ENCODE measurements at regions not wholly inside any gene's neighbourhood (a gene's known extent, or its start where the extent isn't known, plus 50 kb on each side); places are given as distances from the start of the nearest gene placed in this dataset.
"Not testable (repeated sequence)": the region's sequence is repeated elsewhere in the genome, so short reads cannot be mapped to it uniquely, and the experiment has no call there.

DNA sequence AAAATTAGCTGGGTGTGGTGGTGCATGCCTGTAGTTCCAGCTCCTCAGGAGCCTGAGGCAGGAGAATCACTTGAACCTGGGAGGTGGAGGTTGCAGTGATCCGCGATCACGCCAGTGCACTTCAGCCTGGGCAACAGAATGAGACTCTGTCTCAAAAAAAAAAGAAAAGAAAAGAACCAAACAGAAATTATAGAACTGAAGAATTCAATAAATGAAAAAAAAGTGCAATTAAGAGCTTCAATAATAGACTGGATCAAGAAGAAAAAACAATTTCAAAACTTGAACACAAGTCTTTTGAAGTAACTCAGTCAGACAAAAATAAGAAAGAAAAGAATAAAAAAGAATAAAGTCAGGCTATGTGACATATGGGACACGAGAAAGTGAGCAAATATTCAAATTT, 175.8 kb upstream of the ZSWIM2 start:
- H3K27ac ChIP-seq: no peak overlapping the region
- no peaks in the 10 kb centered on the region for H3K36me3 ChIP-seq (ENCODE audit: insufficient read depth, low read length)
- TF ChIP-seq POLR2AphosphoS5 (IDR thresholded peaks at IDR 0.05; ENCODE audit: borderline replicate concordance, low read depth, low read length) (no peak), EZH2 (IDR thresholded peaks at IDR 0.05) (no peak), FOXP2 (optimal IDR thresholded peaks at IDR 0.05; ENCODE audit: control extremely low read depth, extremely low read length, insufficient read depth) (no peak)
- H3K4me3 ChIP-seq: no peak overlapping the region
- no peak overlapping the region for H3K9ac ChIP-seq (ENCODE audit: insufficient read length)
- H3K9me3 ChIP-seq (ENCODE audit: low read depth, low read length): no peaks in the 10 kb centered on the region
- no peak for DNase-seq (ENCODE audit: low read depth, low spot score)

DNA sequence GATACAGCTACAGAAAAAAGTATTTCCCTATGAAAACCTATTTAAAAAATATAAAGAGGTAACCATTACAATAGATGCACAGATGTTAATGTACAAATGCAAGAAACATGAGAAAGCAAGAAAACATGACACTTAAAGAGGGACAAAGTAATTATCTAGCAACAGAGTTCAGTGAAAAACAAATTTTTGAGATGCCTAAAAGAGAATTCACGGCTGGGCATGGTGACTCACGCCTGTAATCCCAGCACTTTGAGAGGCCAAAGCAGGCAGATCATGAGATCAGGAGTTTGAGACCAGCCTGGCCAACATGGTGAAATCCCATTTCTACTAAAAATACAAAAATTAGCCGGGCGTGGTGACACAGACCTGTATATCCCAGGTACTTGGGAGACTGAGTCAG, 175.0 kb upstream of the ZSWIM2 start:
- H3K4me3 ChIP-seq; H3K9ac ChIP-seq (ENCODE audit: insufficient read length); H3K36me3 ChIP-seq (ENCODE audit: insufficient read depth, low read length); H3K9me3 ChIP-seq (ENCODE audit: low read depth, low read length); DNase-seq (ENCODE audit: low read depth, low spot score); H3K27ac ChIP-seq: not testable (repeated sequence)

DNA sequence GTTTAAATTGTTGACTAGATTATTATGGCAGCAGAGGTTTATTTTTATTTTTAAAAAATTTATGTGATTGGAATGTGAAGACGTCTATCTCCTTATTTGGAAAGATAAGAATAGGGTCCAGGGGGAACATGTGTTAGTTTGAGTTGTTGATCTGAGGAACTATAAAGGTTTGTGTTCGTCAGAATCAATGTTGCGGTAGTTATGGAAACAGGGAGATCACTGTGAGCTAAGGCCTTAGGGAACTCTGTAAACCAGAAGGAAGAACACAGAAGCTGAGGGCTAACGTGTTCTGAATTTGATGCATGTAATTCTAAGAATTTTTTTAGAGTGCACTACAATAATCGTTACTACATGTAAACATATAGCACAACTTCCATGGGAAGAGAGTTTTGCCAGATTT, 168.5 kb upstream of the ZSWIM2 start:
- DNase-seq (ENCODE audit: low read depth, low spot score): no peak
- H3K27ac ChIP-seq: no peak overlapping the region
- no peaks in the 10 kb centered on the region for H3K36me3 ChIP-seq (ENCODE audit: insufficient read depth, low read length)
- no peak overlapping the region for H3K4me3 ChIP-seq
- TF ChIP-seq POLR2AphosphoS5 (IDR thresholded peaks at IDR 0.05; ENCODE audit: borderline replicate concordance, low read depth, low read length) (no peak), FOXP2 (optimal IDR thresholded peaks at IDR 0.05; ENCODE audit: control extremely low read depth, extremely low read length, insufficient read depth) (no peak), EZH2 (IDR thresholded peaks at IDR 0.05) (no peak)
- no peaks in the 10 kb centered on the region for H3K9me3 ChIP-seq (ENCODE audit: low read depth, low read length)
- H3K9ac ChIP-seq (ENCODE audit: insufficient read length): no peak overlapping the region

DNA sequence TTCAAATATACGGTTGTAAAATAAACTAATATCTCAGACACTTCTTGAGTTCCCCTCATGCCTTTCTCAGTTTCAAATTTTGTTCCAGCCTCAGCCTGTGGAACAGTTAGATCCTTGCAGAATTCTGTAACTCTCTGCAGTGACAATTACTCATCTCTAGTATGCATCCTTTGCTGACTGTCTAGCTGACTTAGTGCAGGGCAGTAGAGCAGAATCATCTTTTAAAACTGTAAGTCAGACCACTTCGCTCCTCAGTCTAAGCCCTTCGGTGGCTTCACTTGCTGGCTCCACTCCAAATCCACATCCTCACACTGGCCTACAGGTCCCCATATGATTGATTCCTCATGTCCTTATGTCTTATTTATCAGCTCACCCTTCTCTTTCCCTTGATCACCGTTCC, 164.1 kb upstream of the ZSWIM2 start:
- no peak overlapping the region for H3K9ac ChIP-seq (ENCODE audit: insufficient read length)
- TF ChIP-seq FOXP2 (optimal IDR thresholded peaks at IDR 0.05; ENCODE audit: control extremely low read depth, extremely low read length, insufficient read depth) (no peak), POLR2AphosphoS5 (IDR thresholded peaks at IDR 0.05; ENCODE audit: borderline replicate concordance, low read depth, low read length) (no peak), EZH2 (IDR thresholded peaks at IDR 0.05) (no peak)

DNA sequence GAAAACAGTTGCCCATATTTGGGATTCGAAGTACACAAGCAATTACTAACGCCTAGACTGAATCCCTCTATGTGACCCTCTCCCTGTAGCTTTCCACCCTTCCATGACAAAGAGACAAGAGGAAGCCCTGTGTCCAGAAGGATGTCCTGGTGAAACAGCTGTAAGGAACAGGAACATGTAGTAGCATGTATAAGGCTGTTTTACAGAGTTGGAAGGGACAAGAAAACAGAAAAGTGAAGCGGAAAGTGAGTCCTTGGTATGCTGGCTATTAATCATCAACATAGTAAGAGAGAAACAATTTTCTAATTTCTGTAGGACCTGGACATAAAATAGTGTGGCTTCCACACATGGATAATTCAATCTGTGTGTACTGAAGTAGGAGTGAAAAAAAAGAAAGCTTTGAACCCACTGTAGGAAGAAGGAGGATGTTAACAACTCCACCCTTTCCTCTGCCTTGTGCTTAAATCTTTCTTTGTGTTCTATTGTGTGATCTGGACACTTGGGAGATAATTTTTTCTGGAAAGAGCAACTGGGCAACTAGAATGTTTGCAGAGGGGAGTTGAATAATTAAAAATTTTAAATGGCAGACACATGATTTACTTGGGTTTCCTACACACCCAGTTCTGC, 162.3 kb upstream of the ZSWIM2 start:
- no peak overlapping the region for H3K27ac ChIP-seq
- TF ChIP-seq POLR2AphosphoS5 (IDR thresholded peaks at IDR 0.05; ENCODE audit: borderline replicate concordance, low read depth, low read length) (no peak), FOXP2 (optimal IDR thresholded peaks at IDR 0.05; ENCODE audit: control extremely low read depth, extremely low read length, insufficient read depth) (no peak), EZH2 (IDR thresholded peaks at IDR 0.05) (no peak)
- no peaks in the 10 kb centered on the region for H3K36me3 ChIP-seq (ENCODE audit: insufficient read depth, low read length)
- H3K4me3 ChIP-seq: no peak overlapping the region
- no peak for DNase-seq (ENCODE audit: low read depth, low spot score)
- H3K9me3 ChIP-seq (ENCODE audit: low read depth, low read length): no peaks in the 10 kb centered on the region
- no peak overlapping the region for H3K9ac ChIP-seq (ENCODE audit: insufficient read length)

More for the DNA sequence above, 164.1 kb upstream of the ZSWIM2 start:
- no peak overlapping the region for H3K4me3 ChIP-seq
- no peak overlapping the region for H3K27ac ChIP-seq
- no peaks in the 10 kb centered on the region for H3K9me3 ChIP-seq (ENCODE audit: low read depth, low read length)
- DNase-seq (ENCODE audit: low read depth, low spot score): no peak
- no peaks in the 10 kb centered on the region for H3K36me3 ChIP-seq (ENCODE audit: insufficient read depth, low read length)

DNA sequence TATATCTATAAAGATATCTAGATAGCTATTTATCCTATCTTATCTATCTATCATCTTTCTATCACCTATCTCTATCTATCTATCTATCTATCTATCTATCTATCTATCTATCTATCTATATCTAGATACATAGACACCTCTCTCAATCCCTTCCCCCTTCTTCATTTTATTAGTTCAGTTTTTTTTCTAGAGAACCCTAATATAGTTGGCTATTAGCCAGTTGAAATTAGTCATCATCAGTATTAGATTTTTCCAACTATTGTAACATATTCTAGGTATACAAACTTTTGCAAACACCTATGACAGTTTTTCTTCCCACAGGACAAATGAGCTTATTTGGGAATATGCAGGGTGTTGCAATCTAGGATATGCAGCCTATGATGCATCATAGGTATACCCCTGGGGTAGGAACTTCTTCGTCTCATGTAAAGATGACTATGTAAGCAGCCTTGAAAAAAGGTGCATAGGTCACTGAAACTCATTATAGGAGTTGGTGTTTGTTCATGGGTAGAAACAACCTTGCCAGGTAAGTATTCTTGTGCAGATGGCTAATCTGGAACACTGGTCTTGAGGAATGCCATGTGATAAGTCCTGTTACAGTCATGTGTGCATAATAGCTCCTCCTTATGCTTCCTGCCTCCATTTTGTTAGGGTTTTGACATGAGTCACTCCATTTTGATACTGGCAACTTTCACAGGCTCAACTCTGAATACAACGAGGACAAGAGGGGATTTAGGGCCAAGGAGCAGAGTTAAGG, 160.7 kb upstream of the ZSWIM2 start:
- H3K4me3 ChIP-seq: no peak overlapping the region

DNA sequence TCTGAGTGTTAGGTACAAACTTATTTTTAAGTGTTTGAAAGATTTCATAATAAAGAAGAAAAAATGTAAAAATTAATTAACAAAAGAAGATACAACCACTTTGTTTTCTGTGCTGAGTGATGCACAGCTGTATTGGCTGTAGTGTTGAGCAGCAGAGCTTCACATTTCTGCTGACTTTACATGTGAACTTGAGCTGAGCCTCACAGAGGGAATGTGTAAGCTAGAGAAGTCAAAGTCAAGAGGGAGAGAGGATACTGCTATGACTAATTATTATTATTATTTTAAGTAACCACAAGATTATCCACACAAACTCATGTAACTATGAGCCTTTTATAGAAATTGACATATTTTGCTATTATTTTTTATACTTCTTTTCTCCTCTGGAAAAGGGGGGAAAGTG, 159.1 kb upstream of the ZSWIM2 start:
- no peak for TF ChIP-seq FOXP2 (optimal IDR thresholded peaks at IDR 0.05; ENCODE audit: control extremely low read depth, extremely low read length, insufficient read depth)
- TF ChIP-seq EZH2 (IDR thresholded peaks at IDR 0.05): no peak
- TF ChIP-seq POLR2AphosphoS5 (IDR thresholded peaks at IDR 0.05; ENCODE audit: borderline replicate concordance, low read depth, low read length): no peak
- Histone ChIP-seq H3K9ac (ENCODE audit: insufficient read length) (no peak overlapping the region), H3K4me3 (no peak overlapping the region), H3K36me3 (ENCODE audit: insufficient read depth, low read length) (no peaks in the 10 kb centered on the region), H3K27ac (no peak overlapping the region), H3K9me3 (ENCODE audit: low read depth, low read length) (no peaks in the 10 kb centered on the region)
- DNase-seq (ENCODE audit: low read depth, low spot score): no peak

More for the DNA sequence above, 160.7 kb upstream of the ZSWIM2 start:
- Histone ChIP-seq H3K27ac (no peak overlapping the region), H3K9me3 (ENCODE audit: low read depth, low read length) (no peaks in the 10 kb centered on the region), H3K36me3 (ENCODE audit: insufficient read depth, low read length) (no peaks in the 10 kb centered on the region), H3K9ac (ENCODE audit: insufficient read length) (no peak overlapping the region)
- no peak for DNase-seq (ENCODE audit: low read depth, low spot score)
- TF ChIP-seq POLR2AphosphoS5 (IDR thresholded peaks at IDR 0.05; ENCODE audit: borderline replicate concordance, low read depth, low read length) (no peak), FOXP2 (optimal IDR thresholded peaks at IDR 0.05; ENCODE audit: control extremely low read depth, extremely low read length, insufficient read depth) (no peak), EZH2 (IDR thresholded peaks at IDR 0.05) (no peak)

DNA sequence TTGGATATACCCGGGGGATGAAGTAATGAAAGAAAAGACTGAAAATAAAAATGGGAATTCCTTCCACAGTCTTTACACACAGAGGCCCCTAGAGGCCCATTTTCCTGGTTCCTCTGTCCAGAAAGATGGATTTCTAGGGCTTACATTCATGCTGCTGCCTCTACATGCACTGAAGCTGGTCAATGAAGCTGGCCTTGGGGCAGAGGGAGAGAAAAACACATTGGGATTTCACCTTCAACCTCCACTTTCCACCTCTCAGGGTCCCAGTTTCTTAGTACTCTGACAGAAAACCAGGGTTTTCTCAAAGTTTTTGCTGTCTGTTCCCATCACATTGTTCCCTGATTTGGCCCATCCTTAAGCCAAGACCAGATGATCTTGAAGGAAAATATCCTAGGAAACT, 154.6 kb upstream of the ZSWIM2 start:
- H3K9ac ChIP-seq (ENCODE audit: insufficient read length): no peak overlapping the region
- no peaks in the 10 kb centered on the region for H3K36me3 ChIP-seq (ENCODE audit: insufficient read depth, low read length)
- no peaks in the 10 kb centered on the region for H3K9me3 ChIP-seq (ENCODE audit: low read depth, low read length)
- no peak overlapping the region for H3K27ac ChIP-seq
- TF ChIP-seq EZH2 (IDR thresholded peaks at IDR 0.05) (no peak), FOXP2 (optimal IDR thresholded peaks at IDR 0.05; ENCODE audit: control extremely low read depth, extremely low read length, insufficient read depth) (no peak), POLR2AphosphoS5 (IDR thresholded peaks at IDR 0.05; ENCODE audit: borderline replicate concordance, low read depth, low read length) (no peak)
- H3K4me3 ChIP-seq: no peak overlapping the region
- no peak for DNase-seq (ENCODE audit: low read depth, low spot score)

Data from SK-N-MC (cell line).